Pulmonary artery endothelial cell (primary cell): ENCODE measurements at regions not wholly inside any gene's neighbourhood (a gene's known extent, or its start where the extent isn't known, plus 50 kb on each side); places are given as distances from the start of the nearest gene placed in this dataset.
A peak's percentile ranks its signal among the peaks of the same experiment; 100 is the strongest.

Experiments used
- DNase-seq: peaks from one replicate; pipeline ENCODE4 v3.0.0-alpha.2; 2011; ENCODE audit warnings: low read depth, low spot score

DNA sequence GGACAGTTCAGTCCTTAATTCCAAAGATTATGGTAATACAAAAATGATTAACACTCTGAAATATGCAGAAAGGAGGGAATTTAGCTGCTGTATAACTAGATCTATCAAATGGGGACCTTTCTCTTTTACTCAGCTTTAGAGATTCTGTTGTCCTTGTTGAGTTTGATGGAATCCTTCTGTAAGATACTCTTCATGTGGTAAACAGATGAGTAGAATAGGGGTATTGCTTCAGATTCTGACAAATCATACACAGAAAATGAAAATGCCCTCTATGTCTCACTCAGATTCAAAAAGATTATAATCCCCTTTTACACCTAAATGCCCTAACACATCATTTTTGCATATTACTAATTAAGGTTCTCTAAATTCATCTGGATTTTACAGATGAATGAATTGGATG is 50.7 kb downstream of the ARHGAP35 start:
- no peak for DNase-seq

GRCh38 chr19:46913198-46913851 is 52.5 kb downstream of the ARHGAP35 start:
- no peak for DNase-seq

DNA sequence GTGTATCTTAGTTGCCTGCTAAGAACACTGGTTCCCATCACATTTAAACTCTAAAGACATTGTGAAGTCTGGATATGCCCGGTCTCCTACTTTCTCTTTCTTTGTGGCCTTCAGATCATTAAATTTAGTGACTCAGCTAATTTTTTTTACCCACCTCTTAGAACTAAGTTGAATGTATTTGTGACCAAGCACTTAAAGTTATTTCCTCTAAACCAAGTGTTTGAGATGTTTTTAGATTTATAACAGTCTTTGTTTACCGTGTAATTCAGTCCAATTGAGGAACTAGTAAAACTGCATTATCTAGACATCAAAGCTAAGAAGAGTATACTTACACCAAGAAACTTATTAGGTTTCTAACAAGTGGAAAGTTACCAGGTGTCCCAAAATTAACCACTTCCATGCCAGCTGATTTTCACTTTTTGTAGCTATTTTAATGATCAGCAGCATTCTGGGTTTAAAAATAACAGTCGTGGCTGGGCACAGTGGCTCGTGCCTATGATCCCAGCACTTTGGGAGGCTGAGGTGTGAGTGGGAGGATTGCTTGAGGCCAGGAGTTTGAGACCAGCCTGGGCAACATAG is 53.1 kb downstream of the ARHGAP35 start:
- DNase-seq, result no peak

GRCh38 chr19:46915386-46915785 is 54.6 kb downstream of the ARHGAP35 start:
- no peak for DNase-seq

DNA sequence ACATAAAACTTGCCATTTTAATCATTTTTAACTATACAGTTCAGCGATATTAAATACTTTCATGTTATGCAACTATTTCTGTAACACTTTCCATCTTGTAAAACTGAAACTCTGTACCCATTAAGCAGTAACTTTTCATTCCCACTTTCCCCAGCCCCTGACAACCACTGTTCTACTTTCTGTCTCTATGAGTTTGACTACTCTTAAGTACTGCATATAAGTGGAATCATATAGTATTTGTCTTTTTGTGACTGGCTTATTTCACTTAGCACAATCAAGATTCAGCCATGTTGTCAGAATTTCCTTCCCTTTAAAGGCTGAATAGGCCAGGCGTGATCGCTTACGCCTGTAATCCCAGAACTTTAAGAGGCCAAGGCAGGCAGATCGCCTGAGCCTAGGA is 56.2 kb downstream of the ARHGAP35 start:
- DNase-seq, result no peak

- DNase-seq, result no peak
Measured at GRCh38 chr19:46919324-46919723, 58.5 kb downstream of the ARHGAP35 start.

GRCh38 chr19:46920362-46920761 is 59.6 kb downstream of the ARHGAP35 start:
- no peak for DNase-seq

DNA sequence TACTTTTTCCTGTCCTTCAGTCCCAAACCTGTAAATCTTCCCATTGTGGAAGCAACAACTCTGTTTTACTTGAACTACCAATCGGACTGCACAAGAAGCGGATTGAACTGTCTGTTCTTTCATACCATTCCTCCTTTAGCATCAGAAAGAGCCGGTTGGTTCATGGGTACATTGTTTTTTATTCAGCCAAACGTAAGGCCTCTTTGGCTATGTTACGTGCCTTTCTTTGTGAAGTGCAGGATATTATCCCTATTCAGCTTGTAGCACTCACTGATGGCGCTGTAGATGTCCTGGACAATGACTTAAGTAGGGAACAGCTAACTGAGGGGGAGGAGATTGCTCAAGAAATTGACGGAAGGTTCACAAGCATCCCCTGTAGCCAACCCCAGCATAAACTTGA is 60.3 kb downstream of the ARHGAP35 start:
- DNase-seq, result no peak

DNA sequence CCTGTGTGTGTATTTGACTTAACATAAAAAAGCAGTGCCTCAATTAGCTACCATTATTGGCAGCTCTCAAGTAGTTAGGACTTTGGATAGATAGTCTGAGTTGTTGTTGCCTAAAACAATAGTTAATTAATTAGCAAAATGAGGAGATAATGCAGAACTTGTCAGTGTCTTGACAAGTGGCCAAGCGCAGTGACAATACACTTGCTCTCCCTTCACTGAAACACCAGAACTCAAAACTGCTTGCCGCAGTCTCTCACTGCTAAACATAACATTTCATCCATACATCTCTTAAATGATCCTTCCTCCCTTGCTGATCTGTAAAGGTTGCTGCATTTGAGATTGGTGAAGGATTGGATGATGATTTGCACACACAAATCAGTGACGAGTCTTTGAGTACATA is 61.7 kb downstream of the ARHGAP35 start:
- DNase-seq, result no peak

GRCh38 chr19:46924874-46925547 is 64.2 kb downstream of the ARHGAP35 start:
- DNase-seq, result peak; percentile 41

GRCh38 chr19:46925548-46925950 is 64.8 kb downstream of the ARHGAP35 start:
- no peak for DNase-seq

- DNase-seq, result no peak
Measured at GRCh38 chr19:46926170-46927071, 65.6 kb downstream of the ARHGAP35 start.

- DNase-seq, result no peak
Measured at GRCh38 chr19:46927106-46927505, 66.3 kb downstream of the ARHGAP35 start.

- DNase-seq, result no peak
Measured at GRCh38 chr19:46927893-46928292, 67.1 kb downstream of the ARHGAP35 start.

DNA sequence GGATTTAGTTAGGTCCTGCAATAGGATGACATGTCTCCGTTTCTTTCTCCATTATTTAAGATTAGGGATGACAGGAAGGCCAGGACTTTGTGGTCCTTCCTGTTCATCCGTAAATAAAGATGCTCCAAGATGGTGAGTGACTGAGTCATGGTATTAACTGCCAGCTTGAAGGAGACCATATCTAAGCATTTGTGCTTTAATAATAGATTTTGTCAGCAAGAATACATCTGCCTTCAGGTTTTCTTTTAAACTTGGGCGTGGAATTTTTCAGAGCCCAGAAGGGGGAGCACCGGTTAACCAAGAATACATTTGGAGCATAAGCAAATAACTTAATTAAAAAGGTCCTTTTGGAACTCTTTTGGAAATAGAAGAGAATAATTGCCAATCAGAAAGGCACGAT is 68.2 kb downstream of the ARHGAP35 start:
- no peak for DNase-seq

GRCh38 chr19:46931202-46931601 is 70.4 kb downstream of the ARHGAP35 start:
- DNase-seq, result no peak

DNA sequence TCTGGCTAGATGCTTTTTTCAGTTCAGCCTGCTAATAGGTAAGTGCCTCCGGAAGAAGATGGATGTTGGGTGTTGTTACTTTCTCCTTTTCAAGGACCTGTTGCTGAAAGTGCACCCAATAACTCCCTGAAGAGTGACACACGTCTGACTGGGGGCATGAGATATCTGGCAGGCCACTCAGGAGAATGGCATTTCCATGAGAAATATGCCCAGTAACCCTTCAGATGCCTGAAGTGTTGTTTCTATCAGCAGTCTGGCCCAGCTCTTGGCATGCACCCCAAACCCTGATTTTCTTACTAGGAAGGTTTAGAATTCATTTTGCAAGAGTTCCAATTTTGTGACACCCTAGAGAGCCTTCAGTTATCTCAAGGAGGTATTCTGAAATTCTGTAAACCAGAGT is 71.5 kb downstream of the ARHGAP35 start:
- no peak for DNase-seq

DNA sequence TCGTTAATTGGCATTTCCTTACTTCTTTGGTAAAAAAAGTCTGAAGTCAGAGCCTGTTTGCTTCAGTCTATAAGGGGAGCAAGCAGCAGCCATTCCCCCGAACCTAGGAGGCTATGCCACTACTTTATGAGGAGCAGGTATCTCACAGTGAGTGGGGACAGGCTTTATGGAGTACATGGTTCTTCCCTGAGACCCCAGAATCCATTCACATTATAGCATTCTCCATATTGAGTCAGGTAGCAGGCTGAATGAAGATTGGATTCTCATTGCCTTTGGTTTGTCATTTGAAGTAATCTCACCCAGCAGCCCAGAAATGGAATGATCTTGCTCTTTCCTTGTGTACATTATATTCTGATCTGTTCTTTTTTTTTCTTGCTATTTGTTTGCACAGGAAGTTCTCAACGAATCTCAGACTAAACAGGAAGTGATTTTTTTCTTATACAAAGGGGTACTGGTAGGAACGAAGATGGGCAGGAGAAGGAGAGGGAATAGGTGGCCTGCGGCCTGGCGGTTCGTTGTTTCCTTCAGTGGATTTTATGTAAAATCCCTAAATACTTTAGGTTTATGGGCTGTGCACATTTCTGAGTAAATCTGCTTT is 74.4 kb downstream of the ARHGAP35 start:
- no peak for DNase-seq

GRCh38 chr19:46943150-46943946 is 76.3 kb upstream of the NPAS1 start:
- DNase-seq, result no peak

GRCh38 chr19:46944123-46944748 is 75.4 kb upstream of the NPAS1 start:
- DNase-seq, result no peak
